ENCODE measurements at regions not wholly inside any gene's neighbourhood (a gene's known extent, or its start where the extent isn't known, plus 50 kb on each side); places are given as distances from the start of the nearest gene placed in this dataset.
"Not testable (repeated sequence)": the region's sequence is repeated elsewhere in the genome, so short reads cannot be mapped to it uniquely, and the experiment has no call there.

DNA sequence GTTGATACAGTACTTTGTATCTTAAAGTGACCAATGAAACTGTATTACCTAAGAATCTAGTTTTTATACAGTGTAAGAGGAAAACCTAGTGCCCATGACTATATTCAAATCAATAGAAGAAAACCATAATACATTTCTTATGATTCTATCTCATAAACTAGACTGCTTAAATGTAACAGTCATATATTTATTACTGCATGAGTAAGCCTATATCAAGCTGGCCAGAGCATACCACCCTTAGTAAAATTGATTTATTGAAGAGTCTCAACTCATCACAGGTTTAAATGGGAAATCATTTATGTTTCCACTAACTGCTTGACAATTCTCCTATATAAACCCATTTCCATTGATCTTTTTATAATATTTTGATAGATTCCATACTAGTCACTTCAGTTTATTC lies 1059.2 kb upstream of the LRRTM1 start:
- DNase-seq (ENCODE audit: low read depth), result no peak

DNA sequence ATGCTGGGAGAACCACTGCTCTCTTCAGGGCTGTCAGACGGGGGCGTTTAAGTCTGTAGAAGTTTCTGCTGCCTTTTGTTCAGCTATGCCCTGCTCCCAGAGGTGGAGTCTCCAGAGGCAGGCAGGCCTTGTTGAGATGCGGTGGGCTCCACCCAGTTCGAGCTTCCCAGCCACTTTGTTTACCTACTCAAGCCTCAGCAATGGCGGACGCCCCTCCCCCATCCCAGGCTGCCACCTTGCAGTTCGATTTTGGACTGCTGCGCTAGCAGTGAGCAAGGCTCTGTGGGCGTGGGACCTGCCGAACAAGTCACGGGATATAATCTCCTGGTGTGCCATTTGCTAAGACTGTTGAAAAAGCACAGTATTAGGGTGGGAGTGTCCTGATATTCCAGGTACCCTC lies 1057.9 kb upstream of the LRRTM1 start:
- DNase-seq (ENCODE audit: low read depth), result not testable (repeated sequence)

DNA sequence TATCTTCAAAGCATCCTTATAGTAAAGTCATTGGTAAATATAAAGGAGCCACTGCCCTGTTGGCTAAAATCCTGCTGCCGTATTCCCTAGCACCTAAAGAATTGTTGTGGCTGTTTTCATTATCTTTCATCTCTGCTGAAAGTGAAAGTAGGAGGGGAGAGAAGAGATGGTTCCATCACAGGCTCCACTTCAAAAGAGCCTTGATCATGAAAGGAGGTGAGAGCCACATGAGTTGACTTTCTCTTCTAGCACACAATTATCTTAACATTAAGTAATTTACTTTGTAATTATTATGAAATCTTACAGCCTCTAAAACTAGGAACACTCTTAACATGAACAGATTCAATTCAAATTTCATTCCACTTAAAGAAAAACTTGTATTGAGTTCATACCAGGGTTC lies 1050.9 kb upstream of the LRRTM1 start:
- no peak for DNase-seq (ENCODE audit: low read depth)

DNA sequence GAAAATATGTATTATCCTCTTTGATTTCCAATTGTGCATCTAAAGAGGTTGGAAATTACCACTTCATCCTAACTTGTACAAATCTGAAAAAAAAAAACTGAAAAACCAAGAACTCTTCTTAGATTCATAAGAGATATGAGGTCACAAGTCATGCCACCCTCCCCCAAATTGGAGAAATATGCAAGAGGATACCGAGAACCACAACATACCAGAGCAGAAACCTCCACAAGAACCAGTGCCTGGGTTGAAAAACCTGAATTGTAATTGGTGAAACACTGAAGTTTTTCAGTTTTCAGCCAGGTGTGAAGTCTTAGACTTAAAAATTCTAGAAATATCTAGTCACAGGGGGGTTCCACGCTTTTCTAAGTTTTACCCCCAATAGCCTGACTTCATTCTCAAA lies 1029.5 kb upstream of the LRRTM1 start:
- no peak for DNase-seq (ENCODE audit: low read depth)

DNA sequence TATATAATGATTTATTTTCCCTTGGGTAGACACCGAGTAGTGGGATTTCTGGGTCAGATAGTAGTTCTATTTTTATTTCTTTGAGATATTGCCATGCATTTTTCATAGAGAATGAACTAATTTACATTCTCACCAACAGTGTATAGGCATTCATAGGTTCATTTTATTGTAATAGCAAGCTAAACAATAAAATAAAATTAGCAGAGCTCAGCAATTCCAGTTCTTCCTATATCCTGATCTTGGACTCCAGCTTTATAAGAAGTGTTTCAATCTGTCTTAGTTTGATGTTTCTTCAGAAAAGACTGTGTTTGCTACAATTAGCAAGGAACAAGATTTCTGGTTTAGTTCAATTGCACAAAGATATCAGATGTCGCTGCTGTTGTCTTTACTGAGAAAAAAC lies 1024.4 kb upstream of the LRRTM1 start:
- no peak for DNase-seq (ENCODE audit: low read depth)

DNA sequence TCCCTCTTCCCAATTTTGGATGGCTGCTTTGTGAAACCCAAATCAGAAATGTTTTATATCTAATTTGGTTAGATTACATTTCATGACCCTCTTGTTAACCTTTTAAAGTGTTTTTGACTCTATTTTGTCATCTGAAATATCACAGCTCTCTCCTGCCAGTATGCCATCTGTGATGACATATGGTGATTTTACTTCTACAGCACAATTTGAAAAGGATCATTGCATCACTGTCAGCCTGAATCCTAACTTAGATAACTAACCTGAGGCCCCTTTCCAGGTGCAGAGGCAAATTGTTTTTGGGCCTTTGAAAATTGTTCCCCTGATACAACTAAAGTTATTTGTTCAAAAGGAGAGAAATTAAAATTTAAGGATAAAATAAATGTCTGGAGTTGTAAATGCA lies 1023.4 kb upstream of the LRRTM1 start:
- no peak for DNase-seq (ENCODE audit: low read depth)

DNA sequence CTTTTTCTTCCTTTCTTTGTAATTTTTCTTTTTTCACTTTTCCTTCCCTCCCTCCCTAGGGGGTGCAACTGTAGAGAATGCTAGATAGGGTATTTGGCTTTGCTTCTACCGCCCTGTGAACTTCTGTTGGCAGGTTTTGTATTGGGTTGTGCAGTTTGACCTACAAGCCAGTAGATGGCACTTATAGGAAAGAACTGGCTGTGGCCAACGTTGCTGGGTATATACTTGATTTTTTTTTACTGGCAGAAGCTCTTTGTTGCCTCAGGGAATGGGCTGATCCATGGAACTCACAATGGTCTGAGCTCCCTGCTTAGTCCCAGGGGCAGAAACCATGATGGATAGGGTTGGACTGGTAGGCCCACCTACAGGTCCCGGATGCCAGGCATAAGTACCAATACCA lies 1019.5 kb upstream of the LRRTM1 start:
- DNase-seq (ENCODE audit: low read depth), result no peak

DNA sequence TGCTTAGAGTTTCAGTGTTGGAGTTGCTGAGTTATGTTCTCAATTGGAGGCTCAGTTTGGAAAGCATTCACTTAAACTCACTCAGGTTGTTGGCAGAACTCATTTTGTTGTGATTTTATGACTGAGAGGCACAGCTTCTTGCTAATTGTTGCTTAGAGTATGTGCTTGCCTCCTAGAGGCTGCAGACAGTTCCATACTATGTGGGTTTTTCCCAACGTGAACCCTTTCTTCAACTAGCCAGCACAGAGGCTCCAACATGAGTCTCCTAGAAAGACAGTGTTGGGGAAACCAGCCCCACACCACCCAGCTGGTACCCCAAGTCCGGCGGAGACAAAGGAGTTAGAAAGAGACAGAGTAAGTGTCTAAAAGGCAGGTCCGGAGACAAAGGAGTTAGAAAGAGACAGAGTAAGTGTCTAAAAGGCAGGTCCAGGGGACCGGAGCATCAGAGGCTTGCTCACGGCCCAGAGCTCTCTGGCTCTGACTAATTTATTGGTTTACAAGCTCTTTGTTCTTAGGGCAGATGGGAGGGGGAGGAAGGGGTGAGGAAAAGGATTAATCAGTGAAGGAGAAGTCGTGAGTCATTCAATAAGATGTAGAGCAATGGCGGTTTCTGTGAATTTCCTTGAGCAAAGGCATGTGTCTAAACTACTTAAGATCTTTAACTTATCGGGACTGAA lies 999.7 kb upstream of the LRRTM1 start:
- no peak for DNase-seq (ENCODE audit: low read depth)

DNA sequence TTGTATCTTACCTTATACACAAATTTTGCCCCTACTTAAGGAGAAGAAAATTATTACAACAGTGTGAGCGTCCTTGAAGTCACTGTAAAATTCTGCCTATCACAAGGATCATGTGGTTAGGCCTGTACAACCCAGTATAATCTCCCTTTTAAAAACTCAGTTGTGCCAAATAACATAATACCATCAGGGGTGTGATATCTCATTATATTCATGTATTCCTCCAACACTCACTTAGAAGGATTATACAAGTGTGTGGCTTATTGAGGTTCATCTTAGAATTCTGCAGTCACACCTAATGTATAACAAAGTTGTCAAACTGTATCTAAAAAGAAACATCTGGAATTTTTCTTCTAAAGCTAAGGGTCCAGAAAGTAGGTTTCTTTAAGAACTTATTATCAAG lies 998.8 kb upstream of the LRRTM1 start:
- DNase-seq (ENCODE audit: low read depth), result no peak

DNA sequence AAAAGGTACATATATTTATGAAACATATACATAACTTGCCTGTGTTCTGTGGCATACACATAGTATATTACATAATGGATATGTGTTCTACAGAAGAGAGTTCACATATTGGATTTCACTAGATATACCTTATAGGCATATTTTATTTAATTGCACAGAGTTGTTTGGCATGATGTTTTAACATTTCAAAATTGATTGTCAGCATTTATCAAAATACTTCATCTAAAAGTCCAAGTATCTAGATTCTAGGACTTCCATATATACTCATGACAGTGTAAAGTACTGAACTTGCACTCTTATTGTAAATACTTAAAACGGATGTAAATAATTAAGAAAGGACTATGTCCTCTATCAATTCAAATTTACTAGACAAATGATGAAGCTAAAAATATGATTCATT lies 995.3 kb upstream of the LRRTM1 start:
- DNase-seq (ENCODE audit: low read depth), result no peak

DNA sequence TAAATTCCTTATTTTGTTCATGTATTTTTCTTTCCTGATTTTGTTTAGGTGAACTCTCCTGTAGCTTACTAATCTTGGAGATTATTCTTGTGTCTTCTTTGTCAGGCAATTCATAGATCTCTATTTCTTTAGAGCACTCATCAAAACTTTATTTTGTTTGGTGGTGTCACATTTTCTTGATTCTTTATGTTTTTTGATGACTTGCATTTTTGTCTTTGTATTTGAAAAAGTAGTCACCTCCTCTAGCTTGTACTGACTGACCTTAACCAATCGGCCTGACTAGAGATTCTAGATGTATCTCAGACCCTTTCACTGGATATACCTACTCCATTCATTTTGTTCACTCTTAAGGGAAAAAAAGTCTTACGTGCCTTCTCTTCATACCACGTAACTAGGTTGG lies 986.3 kb upstream of the LRRTM1 start:
- DNase-seq (ENCODE audit: low read depth), result no peak

DNA sequence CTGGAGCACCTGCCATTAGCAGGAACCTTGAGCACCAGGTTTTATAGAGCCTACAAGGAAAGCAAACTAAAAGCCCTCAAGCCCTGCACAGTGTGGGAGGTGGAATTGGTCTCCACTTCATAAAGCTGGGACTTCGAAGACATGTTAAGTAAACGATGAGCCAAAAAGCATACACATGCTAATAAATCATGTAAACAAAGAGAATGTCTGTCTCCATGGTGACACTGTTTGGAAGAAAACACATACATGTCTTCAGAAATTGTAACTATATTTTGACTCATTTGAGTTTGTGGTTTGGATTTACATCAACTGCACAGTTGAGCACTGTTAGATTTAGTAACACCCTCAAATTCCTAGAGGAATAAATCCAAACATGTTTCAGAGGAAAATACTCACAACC lies 978.5 kb upstream of the LRRTM1 start:
- DNase-seq (ENCODE audit: low read depth), result no peak

DNA sequence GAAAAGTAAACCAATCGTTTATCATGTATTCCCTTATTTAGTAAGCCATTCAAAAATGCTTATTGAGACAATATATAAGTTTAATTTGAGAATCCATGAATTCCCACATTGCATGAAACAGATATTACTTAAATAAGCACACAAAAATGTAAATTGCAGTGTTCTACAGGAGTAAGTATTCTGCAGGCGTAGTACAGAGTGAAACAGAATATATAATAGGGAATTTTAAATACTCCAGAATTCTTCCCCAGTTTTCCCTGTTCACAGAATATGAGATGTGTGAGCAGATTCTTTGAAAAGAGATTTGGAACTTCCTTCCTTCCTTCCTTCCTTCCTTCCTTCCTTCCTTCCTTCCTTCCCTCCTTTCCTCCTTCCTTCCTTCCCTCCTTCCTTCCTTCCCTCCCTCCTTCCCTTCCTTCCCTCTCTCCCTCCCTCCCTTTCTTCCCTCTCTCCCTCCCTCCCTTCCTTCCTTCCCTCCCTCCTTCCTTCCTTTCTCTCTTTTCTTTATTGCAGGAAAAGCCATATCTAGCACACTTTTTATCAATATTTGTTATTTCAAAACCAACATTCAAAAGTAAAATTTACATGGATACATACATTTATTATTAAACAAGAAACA lies 977.7 kb upstream of the LRRTM1 start:
- no peak for DNase-seq (ENCODE audit: low read depth)

DNA sequence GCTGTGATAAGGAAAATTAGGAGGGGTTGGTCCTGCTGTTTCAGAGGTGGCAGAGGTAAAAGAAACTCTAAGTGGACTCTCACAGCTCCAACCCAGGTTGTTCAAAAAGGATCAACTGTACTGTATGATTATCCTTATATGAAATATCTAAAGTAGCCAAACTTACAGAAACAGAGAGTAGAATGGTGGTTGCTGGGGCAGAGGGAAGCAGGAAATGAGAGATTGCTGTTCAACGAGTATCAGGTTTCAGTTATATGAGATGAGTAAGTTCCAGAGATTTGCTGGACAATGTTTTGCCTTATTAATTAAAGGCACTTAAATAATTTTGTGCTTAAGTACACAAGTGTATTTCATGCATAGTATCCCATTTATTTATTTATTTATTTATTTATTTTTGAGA lies 972.0 kb upstream of the LRRTM1 start:
- DNase-seq (ENCODE audit: low read depth), result no peak

DNA sequence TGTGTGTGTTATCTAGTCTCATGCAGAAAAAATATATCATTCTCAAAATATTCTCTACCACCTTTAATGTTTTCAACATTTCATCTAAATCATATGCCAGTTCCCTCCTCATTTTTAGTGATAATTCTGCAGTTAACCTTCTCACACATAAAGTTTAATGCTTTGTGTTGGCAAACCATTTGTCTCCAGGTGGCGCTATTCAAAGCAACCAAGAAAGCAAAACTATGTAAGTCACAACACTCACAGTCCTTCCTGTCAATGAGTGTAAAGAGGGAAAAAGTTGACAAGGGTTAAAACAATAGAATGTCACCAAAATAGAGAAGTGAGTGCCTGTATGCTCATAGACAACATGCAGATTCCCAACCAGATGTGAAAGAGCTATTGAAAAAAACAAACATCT lies 961.6 kb upstream of the LRRTM1 start:
- DNase-seq (ENCODE audit: low read depth), result no peak

DNA sequence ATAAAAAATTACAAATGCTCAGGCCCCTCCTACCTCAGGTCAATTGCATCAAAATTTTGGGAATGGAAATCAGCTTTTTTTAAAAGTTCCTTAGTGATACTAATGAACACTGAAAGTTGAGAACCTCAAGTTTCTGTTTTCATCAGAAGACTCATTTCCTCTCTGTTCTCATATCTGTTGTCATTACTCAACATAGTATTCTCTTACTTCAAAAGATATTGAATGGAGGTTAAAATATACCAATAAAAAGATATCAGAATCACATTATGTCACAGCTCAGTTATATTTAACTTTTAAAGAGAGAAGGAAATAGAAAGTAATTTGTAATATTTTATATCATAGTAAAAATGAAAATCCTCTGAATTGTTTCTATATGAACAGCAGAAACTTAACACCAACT lies 959.4 kb upstream of the LRRTM1 start:
- no peak for DNase-seq (ENCODE audit: low read depth)

DNA sequence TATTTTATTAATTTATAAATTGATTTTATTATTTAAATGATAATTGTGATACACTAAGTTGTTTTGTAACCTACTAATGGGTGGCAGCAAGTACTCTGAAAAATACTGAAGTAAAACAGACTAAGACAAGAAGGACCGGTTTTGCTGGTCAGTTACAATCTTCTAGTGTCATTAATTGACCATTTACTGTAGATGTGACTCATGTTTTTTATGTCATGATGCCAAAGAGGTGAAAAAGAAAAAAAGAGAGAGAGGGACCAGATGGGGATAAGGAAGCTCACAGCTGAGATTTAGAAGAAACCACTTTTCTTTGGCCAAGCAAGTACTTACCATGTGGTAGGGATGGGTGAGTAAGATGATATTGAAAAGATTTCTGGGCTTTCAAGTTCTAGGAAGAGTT lies 955.8 kb upstream of the LRRTM1 start:
- DNase-seq (ENCODE audit: low read depth), result no peak

DNA sequence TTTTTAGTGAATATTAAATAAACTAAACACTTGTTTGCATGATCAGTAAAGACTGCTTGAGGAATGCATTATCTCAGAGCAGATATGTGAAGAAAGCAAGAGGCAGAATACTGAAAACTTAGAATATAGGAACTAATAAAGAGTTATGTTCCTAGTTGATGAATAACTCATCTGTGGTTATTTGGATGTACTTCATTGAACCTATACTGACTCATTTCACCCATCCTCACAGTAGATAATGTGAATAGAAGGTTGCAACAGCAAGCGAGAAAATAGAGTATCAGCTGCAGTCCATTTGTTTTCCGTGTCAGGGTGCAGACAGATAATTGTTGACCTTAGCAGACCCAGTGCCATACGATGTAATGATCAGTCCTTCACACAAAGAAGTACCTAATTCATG lies 945.7 kb upstream of the LRRTM1 start:
- DNase-seq (ENCODE audit: low read depth), result no peak

DNA sequence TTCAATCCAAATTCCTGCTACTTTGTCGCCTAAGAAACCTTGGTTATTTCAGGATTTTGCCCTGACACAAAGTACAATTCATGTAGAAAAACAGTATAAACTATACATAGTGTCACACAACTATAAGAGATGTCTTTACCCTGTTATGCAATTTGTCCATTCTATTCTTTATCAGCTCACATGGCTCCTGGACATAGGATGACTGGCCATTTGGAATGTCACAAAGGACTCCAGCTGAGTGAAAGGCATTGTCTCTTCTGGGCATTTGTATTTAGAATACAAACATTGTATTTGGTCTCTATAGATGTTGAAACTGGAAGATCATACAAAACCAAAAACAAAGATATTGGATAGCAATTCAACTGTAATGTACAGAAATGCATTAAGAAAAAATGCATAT lies 944.6 kb upstream of the LRRTM1 start:
- no peak for DNase-seq (ENCODE audit: low read depth)

DNA sequence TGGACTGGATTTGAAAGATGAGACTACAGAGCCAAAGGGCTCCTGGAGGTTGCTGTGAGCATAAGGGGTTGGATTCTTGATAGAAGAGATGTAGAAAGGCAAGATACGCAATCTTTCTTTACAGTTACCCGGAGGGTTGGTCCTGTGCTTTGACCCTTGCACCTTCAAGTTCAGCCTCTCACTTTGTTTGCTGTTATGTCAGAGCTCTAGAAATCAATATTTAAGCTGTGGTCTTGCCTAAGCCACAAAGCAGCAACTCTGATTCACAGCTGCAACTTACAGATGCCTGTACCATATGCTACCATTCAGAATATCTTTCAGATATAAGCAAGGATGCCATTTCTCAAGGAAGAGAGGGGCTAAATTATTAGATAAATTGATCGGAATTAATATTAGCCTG lies 943.1 kb upstream of the LRRTM1 start:
- no peak for DNase-seq (ENCODE audit: low read depth)

DNA sequence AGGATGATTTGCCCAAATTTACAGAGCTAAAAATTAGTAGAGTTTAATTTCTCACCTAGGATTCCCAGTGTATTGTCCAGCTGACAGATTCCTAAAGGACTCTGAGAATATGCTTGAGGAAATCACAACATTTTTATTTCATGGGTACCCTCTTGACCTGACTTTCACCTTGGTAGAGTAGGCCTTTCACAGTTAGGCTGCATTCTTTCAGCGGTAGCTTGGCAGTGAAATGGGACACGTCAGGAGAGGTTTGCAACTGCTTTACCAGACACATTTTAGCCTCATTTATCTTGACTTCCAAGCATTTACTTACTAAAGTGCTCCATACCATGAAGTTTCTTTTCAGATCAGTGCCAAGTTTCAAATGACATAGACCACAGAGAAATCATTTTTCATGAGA lies 937.9 kb upstream of the LRRTM1 start:
- DNase-seq (ENCODE audit: low read depth), result no peak

DNA sequence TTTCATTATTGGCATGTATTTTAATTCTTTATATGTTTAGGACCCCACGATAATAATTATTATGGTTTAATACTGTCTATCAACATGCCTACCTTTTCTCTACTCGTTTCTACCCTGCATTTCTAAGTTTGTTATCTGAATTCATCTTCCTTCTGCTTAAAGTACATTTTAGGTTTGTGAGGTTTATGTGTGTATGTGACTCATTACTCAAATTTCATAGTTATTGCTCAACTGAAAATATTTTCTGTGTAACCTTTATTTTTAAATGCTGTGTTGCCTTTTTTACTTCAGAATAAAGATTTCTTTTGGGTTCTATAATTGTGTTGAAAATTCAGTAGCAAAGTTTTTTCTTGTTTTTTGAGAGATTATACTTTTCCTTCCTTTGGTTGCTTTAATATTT lies 933.9 kb upstream of the LRRTM1 start:
- DNase-seq (ENCODE audit: low read depth), result no peak

DNA sequence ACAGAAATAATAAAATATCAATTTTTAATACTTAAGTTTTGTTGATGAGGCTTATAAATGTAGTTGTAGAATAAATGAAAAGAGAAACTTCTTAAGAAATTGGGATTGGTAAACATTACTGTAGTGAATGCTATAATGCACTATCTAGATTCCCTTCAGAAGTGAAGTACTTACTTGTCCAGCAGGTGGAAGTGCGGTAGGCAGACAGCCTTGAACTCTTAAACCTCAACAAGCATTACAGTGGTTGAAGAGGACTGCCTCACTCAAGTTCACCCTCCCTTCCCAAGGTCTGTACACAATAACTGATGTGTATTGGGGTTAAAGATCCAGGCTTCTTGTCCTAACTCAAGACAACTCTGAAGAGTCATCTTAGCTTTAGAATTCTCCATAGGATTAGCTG lies 931.0 kb upstream of the LRRTM1 start:
- DNase-seq (ENCODE audit: low read depth), result no peak

DNA sequence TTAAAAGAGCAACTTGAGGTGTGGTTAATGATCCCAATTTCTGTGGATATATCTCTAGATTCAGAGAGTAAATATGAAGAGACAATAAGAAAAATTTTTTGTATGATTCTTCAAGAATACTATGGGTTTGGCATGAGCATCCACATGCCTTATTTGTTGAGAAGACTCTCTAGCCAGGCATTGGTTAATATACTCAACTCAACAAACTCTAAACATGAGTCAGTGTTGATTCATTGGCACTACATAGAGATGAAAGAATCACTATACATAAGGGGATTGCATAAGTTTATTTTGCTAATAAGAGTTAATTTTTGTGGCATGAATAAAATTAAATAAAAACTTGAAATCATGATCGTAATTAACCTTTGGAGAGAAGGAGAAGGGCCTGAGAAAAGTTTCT lies 930.2 kb upstream of the LRRTM1 start:
- no peak for DNase-seq (ENCODE audit: low read depth)

All from HS-27A (cell line).